GM20431 (cell line): ENCODE measurements at regions not wholly inside any gene's neighbourhood (a gene's known extent, or its start where the extent isn't known, plus 50 kb on each side); places are given as distances from the start of the nearest gene placed in this dataset.
"Not testable (repeated sequence)": the region's sequence is repeated elsewhere in the genome, so short reads cannot be mapped to it uniquely, and the experiment has no call there.

Experiments
- in situ Hi-C: fragments of 300-500 bp; cut with MseI, MboI; formaldehyde crosslinking; loops from one replicate; pipeline ENCODE4 v1.15.0; 2020; ENCODE audit warnings: low sequenced_read_pairs; ENCODE audit not compliant: unreplicated experiment

GRCh38 chr7:6937746-6938145, 111.7 kb upstream of the CCZ1B start:
- in situ Hi-C loops = not testable (repeated sequence)

GRCh38 chr7:6938284-6938683, 112.2 kb upstream of the CCZ1B start:
- in situ Hi-C loops = not testable (repeated sequence)

DNA sequence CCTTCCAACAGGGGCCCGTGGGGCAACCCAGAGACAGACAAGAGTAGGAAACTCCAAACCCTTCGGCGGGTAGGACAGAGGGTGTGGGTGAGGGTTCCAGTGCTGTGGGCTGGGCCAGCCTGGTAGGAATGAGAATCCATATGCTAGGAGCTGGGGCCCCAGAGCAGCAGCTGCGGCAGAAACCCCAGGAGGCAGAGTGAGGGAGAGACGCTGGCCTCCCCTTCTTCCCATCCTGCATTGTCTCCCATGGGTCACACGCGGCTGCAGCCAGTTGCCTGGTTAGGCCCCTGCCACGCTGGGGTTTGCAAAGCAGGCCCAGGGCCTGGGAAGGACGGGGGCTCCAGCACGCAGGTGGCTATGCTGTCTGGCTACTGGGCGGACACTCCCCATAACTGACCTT, 113.1 kb upstream of the CCZ1B start:
- in situ Hi-C loops = not testable (repeated sequence)

- in situ Hi-C loops = not testable (repeated sequence)
Observed at GRCh38 chr7:6939896-6940295, 113.8 kb upstream of the CCZ1B start.

- in situ Hi-C loops = not testable (repeated sequence)
Observed at GRCh38 chr7:6946873-6947272, 120.8 kb upstream of the CCZ1B start.

DNA sequence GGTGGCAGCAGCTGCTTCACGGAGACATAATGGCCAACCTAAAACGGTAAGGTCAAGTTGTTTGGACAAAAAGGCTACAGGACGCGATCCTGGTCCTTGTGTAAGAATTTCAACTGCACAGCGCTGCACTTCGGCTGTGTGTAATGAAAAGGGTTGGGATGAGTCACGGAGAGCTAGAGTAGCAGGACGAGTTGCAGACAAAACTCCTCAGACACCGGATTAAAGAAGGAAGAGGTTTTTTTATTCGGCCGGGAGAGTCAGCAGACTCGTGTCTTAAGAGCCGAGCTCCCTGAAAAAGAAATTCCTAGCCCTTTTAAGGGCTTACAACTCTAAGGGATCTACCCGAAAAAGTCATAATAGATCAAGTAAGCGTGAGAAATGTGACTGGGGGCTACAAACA, 124.2 kb upstream of the CCZ1B start:
- in situ Hi-C loops = loop anchor here (25.0 kb wide), 1 partner anchor 587 kb away; the partner anchor contains the start of gene COL28A1

GRCh38 chr7:6951553-6951952, 125.5 kb upstream of the CCZ1B start:
- in situ Hi-C loops = loop anchor here (25.0 kb wide), 1 partner anchor 586 kb away; the partner anchor contains the start of gene COL28A1

GRCh38 chr7:6953138-6953797, 127.2 kb upstream of the CCZ1B start:
- in situ Hi-C loops = loop anchor here (25.0 kb wide), 1 partner anchor 584 kb away; the partner anchor contains the start of gene COL28A1

GRCh38 chr7:6953798-6954181, 127.7 kb upstream of the CCZ1B start:
- in situ Hi-C loops = loop anchor here (25.0 kb wide), 1 partner anchor 584 kb away; the partner anchor contains the start of gene COL28A1

- in situ Hi-C loops = loop anchor here (25.0 kb wide), 1 partner anchor 582 kb away; the partner anchor contains the start of gene COL28A1
Observed at GRCh38 chr7:6955385-6955784, 129.3 kb upstream of the CCZ1B start.

GRCh38 chr7:6955990-6956566, 130.0 kb upstream of the CCZ1B start:
- in situ Hi-C loops = loop anchor here (25.0 kb wide), 1 partner anchor 581 kb away; the partner anchor contains the start of gene COL28A1

DNA sequence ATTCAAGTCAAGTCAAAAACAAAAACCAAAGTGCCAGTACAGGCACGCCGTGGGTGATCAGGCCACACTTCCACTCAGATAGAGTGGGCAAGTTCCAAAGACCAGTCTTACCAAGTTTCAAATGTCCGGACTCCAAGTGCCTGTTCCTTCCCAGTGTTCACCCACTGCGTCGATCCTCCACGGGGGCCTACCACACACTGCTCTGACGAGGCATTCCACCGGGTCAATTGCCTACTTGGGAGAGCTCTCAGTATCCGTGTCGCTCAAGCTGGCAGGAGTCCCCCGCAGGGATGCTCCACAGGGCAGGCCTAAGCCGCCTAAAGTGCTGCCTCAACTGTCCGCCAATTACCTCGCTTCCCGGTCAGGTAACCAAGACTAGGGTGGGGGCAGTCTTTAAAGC, 132.3 kb upstream of the CCZ1B start:
- in situ Hi-C loops = loop anchor here (25.0 kb wide), 1 partner anchor 579 kb away; the partner anchor contains the start of gene COL28A1

DNA sequence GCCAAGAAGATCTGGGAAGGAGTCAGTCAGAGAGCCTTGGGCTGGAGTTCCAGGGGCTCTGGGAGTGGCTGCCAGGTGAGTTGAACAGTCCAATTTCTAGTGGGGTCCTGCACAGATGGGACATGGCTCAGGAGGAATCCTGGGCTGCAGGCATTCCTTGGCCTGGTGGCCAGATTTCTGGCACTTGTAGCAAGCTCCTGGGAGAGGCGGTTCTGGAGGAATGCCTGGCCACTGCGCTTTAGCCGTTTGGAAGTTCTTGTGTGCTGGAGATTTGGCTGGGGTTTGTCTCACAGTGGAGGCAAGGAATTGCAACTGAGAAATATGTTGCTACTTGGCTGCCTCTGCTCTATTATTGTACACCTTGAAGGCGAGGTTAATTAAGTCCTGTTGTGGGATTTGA, 133.9 kb upstream of the CCZ1B start:
- in situ Hi-C loops = loop anchor here (25.0 kb wide), 1 partner anchor 577 kb away; the partner anchor contains the start of gene COL28A1

- in situ Hi-C loops = loop anchor here (25.0 kb wide), 1 partner anchor 574 kb away; the partner anchor contains the start of gene COL28A1
Observed at GRCh38 chr7:6962871-6963270, 136.8 kb upstream of the CCZ1B start.

- in situ Hi-C loops = loop anchor here (25.0 kb wide), 1 partner anchor 572 kb away; the partner anchor contains the start of gene COL28A1
Observed at GRCh38 chr7:6965051-6965450, 139.0 kb upstream of the CCZ1B start.

GRCh38 chr7:6970180-6970579, 144.1 kb upstream of the CCZ1B start:
- in situ Hi-C loops = loop anchor here (25.0 kb wide), 1 partner anchor 567 kb away; the partner anchor contains the start of gene COL28A1

DNA sequence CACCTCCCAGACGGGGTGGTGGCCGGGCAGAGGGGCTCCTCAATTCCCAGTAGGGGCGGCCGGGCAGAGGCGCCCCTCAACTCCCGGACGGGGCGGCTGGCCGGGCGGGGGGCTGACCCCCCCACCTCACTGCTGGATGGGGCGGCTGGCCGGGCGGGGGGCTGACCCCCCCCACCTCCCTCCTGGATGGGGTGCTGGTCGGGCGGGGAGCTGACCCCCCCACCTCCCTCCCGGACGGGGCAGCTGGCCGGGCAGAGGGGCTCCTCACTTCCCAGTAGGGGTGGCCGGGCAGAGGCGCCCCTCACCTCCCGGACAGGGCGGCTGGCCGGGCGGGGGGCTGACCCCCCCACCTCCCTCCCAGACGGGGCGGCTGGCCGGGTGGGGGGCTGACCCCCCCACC, 148.8 kb upstream of the CCZ1B start:
- in situ Hi-C loops = loop anchor here (25.0 kb wide), 1 partner anchor 562 kb away; the partner anchor contains the start of gene COL28A1

DNA sequence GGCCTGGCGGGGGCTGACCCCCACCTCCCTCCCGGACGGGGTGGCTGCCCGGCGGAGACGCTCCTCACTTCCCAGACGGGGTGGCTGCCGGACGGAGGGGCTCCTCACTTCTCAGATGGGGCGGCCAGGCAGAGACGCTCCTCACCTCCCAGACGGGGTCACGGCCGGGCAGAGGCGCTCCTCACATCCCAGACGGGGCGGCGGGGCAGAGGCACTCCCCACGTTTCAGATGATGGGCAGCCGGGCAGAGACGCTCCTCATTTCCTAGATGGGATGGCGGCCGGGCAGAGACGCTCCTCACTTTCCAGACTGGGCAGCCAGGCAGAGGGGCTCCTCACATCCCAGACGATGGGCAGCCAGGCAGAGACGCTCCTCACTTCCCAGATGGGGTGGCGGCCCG, 149.3 kb upstream of the CCZ1B start:
- in situ Hi-C loops = not testable (repeated sequence)

DNA sequence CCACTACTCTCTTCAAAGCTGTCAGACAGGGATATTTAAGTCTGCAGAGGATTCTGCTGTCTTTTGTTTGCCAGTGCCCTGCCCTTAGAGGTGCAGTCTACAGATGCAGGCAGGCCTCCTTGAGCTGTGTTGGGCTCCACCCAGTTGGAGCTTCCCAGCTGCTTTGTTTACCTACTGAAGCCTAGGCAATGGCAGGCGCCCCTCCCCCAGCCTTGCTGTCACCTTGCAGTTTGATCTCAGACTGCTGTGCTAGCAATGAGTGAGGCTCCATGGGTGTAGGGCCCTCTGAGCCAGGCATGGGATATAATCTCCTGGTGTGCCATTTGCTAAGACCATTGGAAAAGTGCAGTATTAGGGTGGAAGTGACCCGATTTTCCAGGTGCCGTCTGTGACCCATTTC, 151.3 kb upstream of the CCZ1B start:
- in situ Hi-C loops = not testable (repeated sequence)

DNA sequence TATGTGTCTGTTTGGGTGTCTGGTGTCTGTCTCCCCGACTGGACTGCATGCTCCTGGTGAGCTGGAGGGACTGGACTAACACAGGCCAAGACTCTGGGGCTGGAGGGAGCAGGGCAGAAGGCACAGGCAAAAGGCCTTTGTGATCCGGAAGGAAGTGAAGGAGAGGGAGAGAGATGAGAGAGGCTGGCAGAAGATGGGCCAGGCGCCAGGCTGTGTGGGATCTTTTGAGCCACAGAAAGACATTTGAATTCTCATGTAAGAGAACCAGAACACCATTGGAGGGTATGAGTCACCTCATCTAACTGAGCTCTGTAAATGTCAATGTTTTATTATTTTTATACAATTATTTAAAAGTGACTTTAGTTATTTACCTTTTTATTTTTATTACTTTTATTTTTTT, 152.3 kb upstream of the CCZ1B start:
- in situ Hi-C loops = not testable (repeated sequence)

DNA sequence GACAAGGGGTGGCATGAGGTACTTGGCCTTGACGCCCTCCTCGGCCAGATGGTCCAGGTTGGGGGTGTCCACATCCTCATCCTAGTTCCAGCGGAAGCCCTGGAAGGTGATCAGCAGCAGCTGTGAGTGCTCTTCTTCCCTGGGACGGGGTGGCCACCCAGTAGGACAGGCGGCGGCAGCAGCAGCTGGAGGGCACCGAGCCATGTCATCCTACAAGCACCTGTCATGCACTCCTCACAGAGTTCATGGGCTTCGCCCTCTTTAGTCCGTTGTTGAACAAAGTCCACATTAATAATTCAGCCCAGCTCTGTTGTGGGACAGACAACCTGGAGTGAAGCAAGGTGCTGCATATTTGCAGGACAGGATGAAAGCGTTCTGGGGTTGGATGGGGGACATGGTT, 153.4 kb upstream of the CCZ1B start:
- in situ Hi-C loops = not testable (repeated sequence)
